GM19035 (cell line): ENCODE measurements at regions not wholly inside any gene's neighbourhood (a gene's known extent, or its start where the extent isn't known, plus 50 kb on each side); places are given as distances from the start of the nearest gene placed in this dataset.
"Not testable (repeated sequence)": the region's sequence is repeated elsewhere in the genome, so short reads cannot be mapped to it uniquely, and the experiment has no call there.

Experiments used
- ATAC-seq: cut with Tn5 transposase; IDR thresholded peaks from one replicate; pipeline ENCODE4 v1.9.1; 2021; ENCODE audit not compliant: unreplicated experiment

DNA sequence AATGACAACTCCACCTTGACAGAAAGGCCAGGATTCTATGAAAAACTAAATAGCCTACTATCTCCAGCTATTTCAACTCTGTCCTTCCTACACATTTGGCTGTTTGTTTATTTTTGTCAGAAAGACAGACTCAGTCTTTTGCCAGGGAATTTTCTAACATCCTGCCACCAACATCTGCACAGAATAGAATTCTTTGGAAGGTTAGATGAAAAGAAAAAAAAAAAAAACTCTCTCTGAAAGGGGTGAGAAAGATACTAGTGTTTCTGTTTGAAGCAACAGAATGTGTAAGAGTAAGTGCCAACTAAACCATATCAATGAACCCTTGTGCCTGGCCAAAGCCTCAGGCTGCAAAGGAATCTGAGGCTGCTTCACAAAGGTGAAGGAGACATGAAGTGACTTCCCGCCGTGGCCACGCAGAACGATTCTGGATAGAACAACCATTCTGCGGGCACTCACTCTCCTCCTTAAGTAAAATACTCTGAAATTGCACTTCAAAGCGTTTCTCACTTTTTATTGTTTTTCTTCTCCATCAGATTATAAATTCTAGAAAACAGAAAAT is 498.2 kb downstream of the IRS2 start:
- no peak for ATAC-seq

DNA sequence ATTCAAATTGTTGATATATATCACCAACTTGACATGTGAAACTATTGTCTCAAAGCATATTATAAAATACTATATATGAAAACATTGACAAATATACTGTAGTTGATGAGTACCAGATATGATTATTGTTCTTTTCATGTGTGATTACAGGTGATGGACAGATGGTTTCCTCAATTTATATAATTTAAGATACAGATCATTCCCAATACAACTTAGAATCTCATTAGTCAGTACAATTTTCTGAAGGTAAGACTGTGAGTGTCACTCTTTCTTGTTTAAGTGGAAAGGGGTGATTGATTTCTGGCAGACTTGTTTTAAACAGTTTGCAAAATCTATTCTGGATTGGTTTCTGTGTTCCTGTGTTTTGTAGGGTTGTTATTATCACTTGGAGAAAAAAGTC is 498.8 kb downstream of the IRS2 start:
- no peak for ATAC-seq

GRCh38 chr13:109285586-109285985 is 500.8 kb downstream of the IRS2 start:
- no peak for ATAC-seq

- no peak for ATAC-seq
Measured at GRCh38 chr13:109281903-109282635, 504.3 kb downstream of the IRS2 start.

- ATAC-seq: no peak
Measured at GRCh38 chr13:109281017-109281902, 505.1 kb downstream of the IRS2 start.

DNA sequence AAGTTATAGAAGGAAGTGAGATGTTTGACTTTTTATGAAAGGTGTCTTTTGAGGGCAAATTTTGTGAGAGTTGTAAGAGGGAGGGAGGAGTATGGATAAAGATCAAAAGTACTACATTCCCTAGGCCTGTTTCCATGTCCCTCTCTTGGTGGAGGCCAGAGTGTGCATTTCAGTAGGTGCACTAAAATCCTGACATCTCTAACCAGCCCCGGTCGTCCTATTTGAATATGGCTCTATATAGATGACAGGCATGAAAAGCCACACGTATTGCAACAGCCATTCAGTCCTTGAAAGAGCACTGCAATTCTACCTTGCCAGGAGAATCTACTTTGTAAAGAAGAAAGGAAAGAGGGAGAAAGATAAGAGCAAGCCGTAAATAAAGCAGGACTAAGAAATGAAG is 510.1 kb downstream of the IRS2 start:
- no peak for ATAC-seq

- ATAC-seq: no peak
Measured at GRCh38 chr13:109275852-109276251, 510.5 kb downstream of the IRS2 start.

- no peak for ATAC-seq
Measured at GRCh38 chr13:109275139-109275745, 511.1 kb downstream of the IRS2 start.

DNA sequence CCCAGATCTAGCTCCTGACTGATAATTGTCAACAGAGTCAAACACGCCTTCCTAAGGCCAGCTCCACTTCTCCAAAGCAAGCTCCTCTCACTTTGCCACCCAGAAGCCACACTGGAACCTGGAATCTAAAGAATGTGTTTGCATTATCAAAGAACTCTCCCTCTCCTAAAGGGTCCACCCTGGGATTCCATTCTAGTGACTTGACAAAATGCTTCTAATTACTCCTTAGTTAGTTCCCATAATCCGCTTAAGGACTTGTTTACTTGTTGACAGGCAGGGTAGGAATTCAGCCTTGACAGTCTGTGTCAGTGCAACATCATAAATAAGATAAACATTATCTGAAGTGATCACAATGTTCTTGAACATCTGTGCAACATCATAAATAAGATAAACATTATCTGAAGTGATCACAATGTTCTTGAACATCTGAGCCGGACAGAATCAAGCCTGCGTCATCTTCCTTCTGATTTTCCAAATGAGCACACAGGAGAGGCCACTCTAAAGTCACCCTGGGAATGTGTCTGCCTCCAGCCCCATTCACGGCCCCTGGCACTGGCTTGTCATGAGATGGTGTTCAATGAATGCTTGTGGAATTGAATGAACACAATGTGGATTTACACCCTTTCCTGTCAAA is 512.1 kb downstream of the IRS2 start:
- no peak for ATAC-seq

GRCh38 chr13:109273326-109273751 is 513.0 kb downstream of the IRS2 start:
- no peak for ATAC-seq

- ATAC-seq: no peak
Measured at GRCh38 chr13:109272595-109273325, 513.6 kb downstream of the IRS2 start.

DNA sequence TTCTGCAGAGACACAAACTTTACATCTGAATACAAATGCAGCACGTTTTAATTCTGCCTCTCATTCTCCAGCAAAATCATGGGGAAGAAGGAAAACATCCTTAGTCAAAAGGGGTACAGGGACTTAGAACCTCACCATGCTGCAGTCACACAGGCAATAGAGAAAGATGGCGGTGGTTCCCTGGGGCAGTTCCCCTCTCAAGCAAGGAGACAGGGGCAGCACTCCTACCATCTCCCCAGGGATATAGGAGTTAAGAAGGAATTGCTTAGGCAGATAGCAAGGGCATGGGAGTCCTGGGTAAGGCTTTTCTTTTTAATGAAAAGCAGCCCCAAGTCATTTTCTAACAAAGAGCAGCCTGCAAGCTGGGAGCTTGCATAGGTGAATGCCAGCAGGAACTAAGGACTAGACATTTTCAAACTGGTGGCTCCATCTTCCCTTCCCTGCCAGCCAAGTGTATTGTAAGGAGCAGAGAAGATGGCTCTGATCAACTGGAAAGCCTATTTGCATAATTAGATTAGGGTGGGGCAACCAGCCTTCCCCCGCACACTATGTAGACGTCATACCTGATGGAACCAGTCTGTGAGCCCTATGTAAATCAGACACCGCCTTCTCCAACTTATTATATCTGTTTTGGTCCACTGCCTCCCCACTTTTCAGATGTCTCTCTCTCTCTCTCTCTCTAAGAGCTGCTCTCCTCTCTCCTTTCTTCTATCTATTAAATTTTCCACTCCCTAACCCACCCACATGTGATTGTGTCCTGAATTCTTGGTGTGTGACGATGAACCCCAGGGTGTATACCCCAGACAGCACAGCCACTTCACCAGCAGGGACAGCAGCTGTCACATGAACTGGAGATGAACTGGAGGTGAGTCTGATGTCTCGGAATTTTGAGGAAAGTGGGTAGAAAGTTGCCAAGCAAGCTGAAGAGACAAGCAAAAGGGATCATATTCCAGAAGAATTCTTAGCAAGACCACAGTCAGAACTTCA is 514.5 kb downstream of the IRS2 start:
- ATAC-seq: no peak

- ATAC-seq: no peak
Measured at GRCh38 chr13:109271061-109271460, 515.3 kb downstream of the IRS2 start.

DNA sequence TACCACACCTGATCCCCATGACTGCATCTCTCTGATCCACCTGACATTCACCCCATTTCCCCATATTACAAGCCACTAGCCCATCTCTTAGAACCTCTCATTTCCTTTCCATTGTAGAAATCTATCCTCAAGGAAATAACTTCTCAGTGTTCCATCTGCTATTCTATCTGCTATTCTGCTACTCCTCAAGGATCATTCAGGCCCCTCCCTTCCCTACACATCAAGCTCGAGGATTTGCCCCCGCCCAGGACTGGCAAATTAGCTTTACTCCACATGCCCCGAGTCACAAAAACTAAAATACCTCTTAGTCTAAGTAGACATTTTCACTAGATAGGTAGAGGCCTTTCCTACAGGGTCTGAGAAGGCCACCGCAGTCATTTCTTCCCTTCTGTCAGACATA is 517.0 kb downstream of the IRS2 start:
- ATAC-seq: not testable (repeated sequence)

DNA sequence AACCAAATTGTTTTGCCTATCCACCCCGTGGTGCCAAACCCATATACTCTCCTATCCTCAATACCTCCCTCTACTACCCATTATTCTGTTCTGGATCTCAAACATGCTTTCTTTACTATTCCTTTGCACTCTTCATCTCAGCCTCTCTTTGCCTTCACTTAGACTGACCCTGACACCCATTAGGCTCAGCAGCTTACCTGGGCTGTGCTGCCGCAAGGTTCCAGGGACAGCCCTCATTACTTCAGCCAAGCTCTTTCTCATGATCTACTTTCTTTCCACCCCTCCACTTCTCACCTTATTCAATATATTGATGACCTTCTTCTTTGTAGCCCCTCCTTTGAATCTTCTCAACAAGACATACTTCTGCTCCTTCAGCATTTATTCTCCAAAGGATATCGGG is 517.9 kb downstream of the IRS2 start:
- ATAC-seq: not testable (repeated sequence)

DNA sequence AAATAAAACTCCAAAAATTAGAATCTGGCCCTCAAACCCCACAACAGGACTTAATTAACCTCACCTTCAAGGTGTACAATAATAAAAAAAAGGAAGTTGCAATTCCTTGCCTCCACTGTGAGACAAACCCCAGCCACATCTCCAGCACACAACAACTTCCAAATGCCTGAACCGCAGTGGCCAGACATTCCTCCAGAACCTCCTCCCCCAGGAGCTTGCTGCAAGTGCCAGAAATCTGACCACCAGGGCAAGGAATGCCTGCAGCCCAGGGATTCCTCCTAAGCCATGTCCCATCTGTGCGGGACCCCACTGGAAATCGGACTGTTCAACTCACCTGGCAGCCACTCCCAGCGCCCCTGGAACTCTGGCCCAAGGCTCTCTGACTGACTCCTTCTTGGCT is 519.0 kb downstream of the IRS2 start:
- not testable (repeated sequence) for ATAC-seq

DNA sequence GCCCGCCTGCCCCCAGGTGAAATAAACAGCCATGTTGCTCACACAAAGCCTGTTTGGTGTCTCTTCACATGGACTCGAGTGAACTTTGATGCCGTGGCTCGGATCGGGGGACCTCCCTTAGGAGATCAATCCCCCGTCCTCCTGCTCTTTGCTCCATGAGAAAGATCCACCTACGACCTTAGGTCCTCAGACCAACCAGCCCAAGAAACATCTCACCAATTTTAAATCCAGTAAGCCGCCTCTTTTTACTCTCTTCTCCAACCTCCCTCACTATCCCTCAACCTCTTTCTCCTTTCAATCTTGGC is 521.0 kb downstream of the IRS2 start:
- ATAC-seq: not testable (repeated sequence)

DNA sequence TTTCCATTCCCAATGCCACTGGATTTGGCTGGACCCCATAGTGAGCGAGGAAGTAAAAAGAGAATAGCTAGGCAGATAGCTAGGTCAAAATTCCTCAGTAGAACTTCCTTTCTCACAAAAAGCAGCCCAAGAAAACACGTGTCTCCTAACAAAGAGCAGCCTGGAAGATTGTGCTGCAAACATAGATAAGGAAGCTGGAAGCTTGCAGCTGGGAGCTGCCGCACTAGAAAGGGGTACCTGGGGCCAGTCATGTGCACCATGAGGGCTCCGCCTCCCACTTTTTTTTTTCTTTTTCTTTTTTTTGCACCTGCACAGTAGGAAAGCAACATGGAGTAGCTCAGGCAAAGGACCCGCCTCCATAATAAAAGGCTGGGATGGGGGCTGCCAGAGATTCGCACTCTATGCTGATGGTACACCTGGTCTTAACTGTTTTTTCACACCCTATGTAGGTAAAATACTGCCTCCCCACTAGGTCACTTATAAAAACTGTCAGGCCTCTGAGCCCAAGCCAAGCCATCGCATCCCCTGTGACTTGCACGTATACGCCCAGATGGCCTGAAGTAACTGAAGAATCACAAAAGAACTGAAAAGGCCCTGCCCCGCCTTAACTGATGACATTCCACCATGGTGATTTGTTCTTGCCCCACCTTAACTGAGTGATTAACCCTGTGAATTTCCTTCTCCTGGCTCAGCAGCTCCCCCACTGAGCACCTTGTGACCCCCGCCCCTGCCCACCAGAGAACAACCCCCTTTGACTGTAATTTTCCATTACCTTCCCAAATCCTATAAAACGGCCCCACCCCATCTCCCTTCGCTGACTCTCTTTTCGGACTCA is 521.6 kb downstream of the IRS2 start:
- ATAC-seq: not testable (repeated sequence)
